Neural progenitor cell (in vitro differentiated cells): ENCODE measurements at regions not wholly inside any gene's neighbourhood (a gene's known extent, or its start where the extent isn't known, plus 50 kb on each side); places are given as distances from the start of the nearest gene placed in this dataset.

ENCODE experiments used
- DNase-seq: peaks from one replicate; pipeline ENCODE4 v3.0.0-alpha.2; 2016; ENCODE audit warnings: low spot score
- H2AFZ ChIP-seq: fragments of 200-600 bp; sonication (generic); replicated peaks from 2 replicates; pipeline ENCODE4 v1.6.1; 2016; ENCODE audit warnings: antibody characterized with exemption
- H3F3A ChIP-seq: fragments of 200-600 bp; sonication (generic); 2 replicates; pipeline ENCODE4 v1.6.1; 2016; ENCODE audit warnings: antibody characterized with exemption, low read depth
- H3K27ac ChIP-seq: fragments of 200-600 bp; sonication (generic); 2 replicates; pipeline ENCODE4 v1.5.1; 2016; ENCODE audit warnings: mild to moderate bottlenecking
- H3K27me3 ChIP-seq: fragments of 200-600 bp; sonication (generic); 2 replicates; pipeline ENCODE4 v1.6.1; 2016; ENCODE audit warnings: mild to moderate bottlenecking, moderate library complexity
- H3K36me3 ChIP-seq: fragments of 200-600 bp; sonication (generic); 2 replicates; pipeline ENCODE4 v1.5.1; 2016
- H3K4me1 ChIP-seq: fragments of 200-600 bp; sonication (generic); 2 replicates; pipeline ENCODE4 v1.6.1; 2016; ENCODE audit warnings: mixed run types
- H3K4me2 ChIP-seq: fragments of 200-600 bp; sonication (generic); 2 replicates; pipeline ENCODE4 v1.6.1; 2016
- H3K4me3 ChIP-seq: fragments of 200-600 bp; sonication (generic); 2 replicates; pipeline ENCODE4 v1.5.1; 2016
- H3K79me2 ChIP-seq: fragments of 200-600 bp; sonication (generic); 2 replicates; pipeline ENCODE4 v1.6.1; 2016; ENCODE audit warnings: low read depth
- H3K9ac ChIP-seq: fragments of 200-600 bp; sonication (generic); 2 replicates; pipeline ENCODE4 v1.6.1; 2016
- H3K9me3 ChIP-seq: fragments of 200-600 bp; sonication (generic); 2 replicates; pipeline ENCODE4 v1.5.1; 2016; ENCODE audit warnings: low read depth
- H4K20me1 ChIP-seq: fragments of 200-600 bp; sonication (generic); 2 replicates; pipeline ENCODE4 v1.6.1; 2016; ENCODE audit warnings: low read depth
- H3K27ac Mint-ChIP-seq: 3 replicates; pipeline ENCODE4 v1.8.0; 2021; ENCODE audit warnings: mixed read lengths
- H3K27me3 Mint-ChIP-seq: 2 replicates; pipeline ENCODE4 v1.8.0; 2022; ENCODE audit warnings: low read depth, mild to moderate bottlenecking, inconsistent platforms, moderate library complexity, mixed read lengths; ENCODE audit not compliant: insufficient read depth
- H3K36me3 Mint-ChIP-seq: 3 replicates; pipeline ENCODE4 v1.8.0; 2021; ENCODE audit warnings: mixed read lengths
- H3K4me1 Mint-ChIP-seq: 3 replicates; pipeline ENCODE4 v1.8.0; 2021; ENCODE audit warnings: mixed read lengths
- H3K4me3 Mint-ChIP-seq: 3 replicates; pipeline ENCODE4 v1.8.0; 2021; ENCODE audit warnings: mild to moderate bottlenecking, moderate library complexity, mixed read lengths
- H3K9me3 Mint-ChIP-seq: 3 replicates; pipeline ENCODE4 v1.8.0; 2020; ENCODE audit warnings: mixed read lengths
- EZH2 ChIP-seq: fragments of 200-600 bp; sonication (generic); IDR thresholded peaks from 2 replicates; pipeline ENCODE4 v1.6.1; 2017; ENCODE audit warnings: antibody characterized with exemption, mild to moderate bottlenecking, moderate library complexity
- EZH2phosphoT487 ChIP-seq: fragments of 200-600 bp; sonication (generic); IDR thresholded peaks from 2 replicates; pipeline ENCODE4 v1.6.1; 2017; ENCODE audit warnings: antibody characterized with exemption
- TF ChIP-seq, protein P1 (sequence below): fragments of 200-600 bp; sonication (generic); IDR thresholded peaks from 2 replicates; pipeline ENCODE4 v1.5.1; 2017; ENCODE audit warnings: antibody characterized with exemption, mild to moderate bottlenecking

DNA sequence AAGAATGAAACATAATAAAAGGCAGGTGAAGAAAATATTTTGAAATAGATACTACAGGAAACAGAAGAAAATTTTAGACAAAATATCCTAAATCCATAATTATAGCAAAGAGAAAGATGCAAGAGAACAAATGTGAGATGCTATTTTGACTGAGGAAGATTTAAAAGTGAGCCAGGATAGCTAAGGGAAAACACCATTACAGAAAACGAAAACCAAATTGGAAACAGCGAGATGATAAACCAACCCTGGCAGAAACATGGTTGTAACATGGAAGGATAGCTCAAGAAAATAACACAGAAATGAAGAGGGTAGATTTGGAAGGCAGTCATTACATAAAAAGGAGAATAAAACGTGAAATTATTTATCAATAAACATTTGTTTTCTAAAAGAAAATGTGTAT lies 267.2 kb upstream of the NREP start:
- H3K27me3 Mint-ChIP-seq = no peaks in the 10 kb centered on the region
- Histone ChIP-seq H4K20me1 (no peaks in the 10 kb centered on the region), H3F3A (no peaks in the 10 kb centered on the region), H3K4me1 (peaks cover 6% of the 10 kb centered on the region), H3K4me2 (no peak overlapping the region), H3K9me3 (no peaks in the 10 kb centered on the region), H3K79me2 (no peaks in the 10 kb centered on the region), H3K36me3 (no peaks in the 10 kb centered on the region), H3K9ac (no peak overlapping the region), H3K4me3 (no peak overlapping the region), H2AFZ (no peak overlapping the region), H3K27ac (no peak overlapping the region), H3K27me3 (no peaks in the 10 kb centered on the region)
- H3K36me3 Mint-ChIP-seq = no peaks in the 10 kb centered on the region
- H3K27ac Mint-ChIP-seq = no peak overlapping the region
- no peak for TF ChIP-seq EZH2phosphoT487
- TF ChIP-seq, protein P1, sequence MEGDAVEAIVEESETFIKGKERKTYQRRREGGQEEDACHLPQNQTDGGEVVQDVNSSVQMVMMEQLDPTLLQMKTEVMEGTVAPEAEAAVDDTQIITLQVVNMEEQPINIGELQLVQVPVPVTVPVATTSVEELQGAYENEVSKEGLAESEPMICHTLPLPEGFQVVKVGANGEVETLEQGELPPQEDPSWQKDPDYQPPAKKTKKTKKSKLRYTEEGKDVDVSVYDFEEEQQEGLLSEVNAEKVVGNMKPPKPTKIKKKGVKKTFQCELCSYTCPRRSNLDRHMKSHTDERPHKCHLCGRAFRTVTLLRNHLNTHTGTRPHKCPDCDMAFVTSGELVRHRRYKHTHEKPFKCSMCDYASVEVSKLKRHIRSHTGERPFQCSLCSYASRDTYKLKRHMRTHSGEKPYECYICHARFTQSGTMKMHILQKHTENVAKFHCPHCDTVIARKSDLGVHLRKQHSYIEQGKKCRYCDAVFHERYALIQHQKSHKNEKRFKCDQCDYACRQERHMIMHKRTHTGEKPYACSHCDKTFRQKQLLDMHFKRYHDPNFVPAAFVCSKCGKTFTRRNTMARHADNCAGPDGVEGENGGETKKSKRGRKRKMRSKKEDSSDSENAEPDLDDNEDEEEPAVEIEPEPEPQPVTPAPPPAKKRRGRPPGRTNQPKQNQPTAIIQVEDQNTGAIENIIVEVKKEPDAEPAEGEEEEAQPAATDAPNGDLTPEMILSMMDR = no peak
- TF ChIP-seq EZH2 = no peak
- H3K4me3 Mint-ChIP-seq = no peak overlapping the region
- H3K9me3 Mint-ChIP-seq = peaks cover 3% of the 10 kb centered on the region
- no peaks in the 10 kb centered on the region for H3K4me1 Mint-ChIP-seq
- no peak for DNase-seq

DNA sequence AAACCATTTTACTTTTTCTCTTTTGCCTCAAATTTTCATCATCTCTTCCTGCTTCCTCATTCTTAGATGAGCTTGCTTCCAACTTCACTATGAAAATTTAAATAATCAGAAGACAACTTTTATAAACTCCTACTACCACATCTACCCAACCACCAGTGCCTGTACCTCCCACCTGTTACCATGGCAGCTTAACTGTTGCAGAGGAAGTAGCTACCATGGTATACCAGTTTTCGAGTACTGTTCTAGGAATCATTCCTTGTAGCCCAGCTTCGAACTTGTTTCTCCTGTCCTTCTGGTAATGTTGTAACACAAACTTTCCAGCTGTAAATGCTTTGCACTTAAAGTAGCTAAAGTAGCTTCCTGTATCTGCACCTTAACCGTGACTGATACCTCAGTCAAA lies 266.8 kb upstream of the NREP start:
- Histone ChIP-seq H3K27me3 (no peaks in the 10 kb centered on the region), H3K4me1 (peaks cover 6% of the 10 kb centered on the region), H3K4me3 (no peak overlapping the region), H3K9ac (no peak overlapping the region), H3K79me2 (no peaks in the 10 kb centered on the region), H2AFZ (no peak overlapping the region), H3K4me2 (no peak overlapping the region), H4K20me1 (no peaks in the 10 kb centered on the region), H3K36me3 (no peaks in the 10 kb centered on the region), H3K27ac (no peak overlapping the region), H3F3A (no peaks in the 10 kb centered on the region), H3K9me3 (no peaks in the 10 kb centered on the region)
- Mint-ChIP-seq H3K27ac (no peak overlapping the region), H3K36me3 (no peaks in the 10 kb centered on the region), H3K4me1 (peaks cover 1% of the 10 kb centered on the region), H3K4me3 (no peak overlapping the region), H3K9me3 (peaks cover 3% of the 10 kb centered on the region), H3K27me3 (no peaks in the 10 kb centered on the region)
- no peak for DNase-seq
- TF ChIP-seq, protein P1 = no peak
- TF ChIP-seq EZH2 = no peak
- no peak for TF ChIP-seq EZH2phosphoT487

DNA sequence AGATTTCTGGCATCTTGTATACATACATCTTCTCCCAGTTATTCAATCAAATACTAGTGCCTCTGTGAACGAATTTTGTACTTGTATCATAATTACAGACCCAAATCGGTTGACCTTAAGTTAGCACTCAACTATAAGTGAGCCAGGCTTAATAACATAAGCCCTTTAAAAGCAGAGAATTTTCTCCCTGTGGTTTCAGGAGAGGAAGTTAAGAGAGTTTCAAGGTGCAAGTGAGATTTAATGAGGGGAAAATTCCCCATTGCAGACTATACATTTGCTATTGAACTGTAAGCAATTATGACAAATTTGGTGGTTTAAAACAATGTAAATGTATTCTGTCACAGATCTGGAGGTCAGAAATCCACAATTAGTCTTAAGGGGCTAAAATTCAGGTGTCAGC lies 261.9 kb upstream of the NREP start:
- no peak for DNase-seq
- Histone ChIP-seq H3K36me3 (no peaks in the 10 kb centered on the region), H2AFZ (no peak overlapping the region), H3K27ac (no peak overlapping the region), H3K4me2 (no peak overlapping the region), H3K79me2 (no peaks in the 10 kb centered on the region), H3F3A (no peaks in the 10 kb centered on the region), H4K20me1 (no peaks in the 10 kb centered on the region), H3K4me3 (no peak overlapping the region), H3K27me3 (no peaks in the 10 kb centered on the region), H3K4me1 (no peaks in the 10 kb centered on the region), H3K9me3 (no peaks in the 10 kb centered on the region), H3K9ac (no peak overlapping the region)
- no peaks in the 10 kb centered on the region for H3K36me3 Mint-ChIP-seq
- H3K27ac Mint-ChIP-seq = no peak overlapping the region
- H3K4me3 Mint-ChIP-seq = no peak overlapping the region
- TF ChIP-seq EZH2 (no peak), EZH2phosphoT487 (no peak)
- TF ChIP-seq, protein P1 = no peak
- no peaks in the 10 kb centered on the region for H3K27me3 Mint-ChIP-seq
- H3K9me3 Mint-ChIP-seq = no peaks in the 10 kb centered on the region
- H3K4me1 Mint-ChIP-seq = peaks cover 2% of the 10 kb centered on the region

DNA sequence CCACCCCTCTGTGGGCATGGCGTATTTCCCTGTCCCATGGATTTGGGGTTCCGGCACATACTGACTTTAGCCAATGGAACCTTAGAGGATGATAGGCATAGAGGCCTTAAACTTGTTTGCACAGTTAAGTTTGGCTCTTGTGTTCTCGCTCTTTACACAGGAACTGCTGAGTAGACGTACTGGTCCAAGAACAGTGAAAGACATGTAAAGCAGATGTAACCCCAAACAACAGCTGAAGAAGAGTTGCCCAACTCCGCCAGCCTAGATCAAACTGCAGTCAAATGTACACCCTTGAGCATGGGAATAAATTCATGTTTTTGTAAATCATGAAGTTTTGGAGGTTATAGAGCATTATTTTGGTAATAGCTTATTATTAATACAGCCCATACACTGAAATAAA lies 260.0 kb upstream of the NREP start:
- Mint-ChIP-seq H3K4me1 (peaks cover 2% of the 10 kb centered on the region), H3K27me3 (no peaks in the 10 kb centered on the region), H3K36me3 (no peaks in the 10 kb centered on the region), H3K9me3 (no peaks in the 10 kb centered on the region), H3K4me3 (no peak overlapping the region), H3K27ac (no peak overlapping the region)
- DNase-seq = no peak
- Histone ChIP-seq H2AFZ (no peak overlapping the region), H3K4me1 (peaks cover 4% of the 10 kb centered on the region), H3K79me2 (no peaks in the 10 kb centered on the region), H3K9ac (no peak overlapping the region), H3K4me3 (no peak overlapping the region), H3K27ac (no peak overlapping the region), H3K9me3 (no peaks in the 10 kb centered on the region), H3K27me3 (no peaks in the 10 kb centered on the region), H3K36me3 (no peaks in the 10 kb centered on the region), H3K4me2 (no peak overlapping the region), H4K20me1 (no peaks in the 10 kb centered on the region), H3F3A (no peaks in the 10 kb centered on the region)
- TF ChIP-seq EZH2phosphoT487 = no peak
- TF ChIP-seq, protein P1 = no peak
- no peak for TF ChIP-seq EZH2
